ENCODE measurements at regions not wholly inside any gene's neighbourhood (a gene's known extent, or its start where the extent isn't known, plus 50 kb on each side); places are given as distances from the start of the nearest gene placed in this dataset.

- no peaks in the 10 kb centered on the region for H3K9me3 ChIP-seq (ENCODE audit: low read depth, low read length, poor library complexity, severe bottlenecking)
- intact Hi-C loops (cut with micrococcal nuclease; ENCODE audit: unreplicated experiment) = no loop called here
- no peaks in the 10 kb centered on the region for H3K4me1 ChIP-seq (ENCODE audit: insufficient read depth, low read length, poor library complexity, severe bottlenecking)
- no peak for DNase-seq (ENCODE audit: low spot score)
- H3K4me3 ChIP-seq (ENCODE audit: low read depth, low read length, poor library complexity, severe bottlenecking) = no peak overlapping the region
- no peak overlapping the region for H3K27ac ChIP-seq (ENCODE audit: low read depth, low read length, poor library complexity, severe bottlenecking)
- TF ChIP-seq, protein P1, sequence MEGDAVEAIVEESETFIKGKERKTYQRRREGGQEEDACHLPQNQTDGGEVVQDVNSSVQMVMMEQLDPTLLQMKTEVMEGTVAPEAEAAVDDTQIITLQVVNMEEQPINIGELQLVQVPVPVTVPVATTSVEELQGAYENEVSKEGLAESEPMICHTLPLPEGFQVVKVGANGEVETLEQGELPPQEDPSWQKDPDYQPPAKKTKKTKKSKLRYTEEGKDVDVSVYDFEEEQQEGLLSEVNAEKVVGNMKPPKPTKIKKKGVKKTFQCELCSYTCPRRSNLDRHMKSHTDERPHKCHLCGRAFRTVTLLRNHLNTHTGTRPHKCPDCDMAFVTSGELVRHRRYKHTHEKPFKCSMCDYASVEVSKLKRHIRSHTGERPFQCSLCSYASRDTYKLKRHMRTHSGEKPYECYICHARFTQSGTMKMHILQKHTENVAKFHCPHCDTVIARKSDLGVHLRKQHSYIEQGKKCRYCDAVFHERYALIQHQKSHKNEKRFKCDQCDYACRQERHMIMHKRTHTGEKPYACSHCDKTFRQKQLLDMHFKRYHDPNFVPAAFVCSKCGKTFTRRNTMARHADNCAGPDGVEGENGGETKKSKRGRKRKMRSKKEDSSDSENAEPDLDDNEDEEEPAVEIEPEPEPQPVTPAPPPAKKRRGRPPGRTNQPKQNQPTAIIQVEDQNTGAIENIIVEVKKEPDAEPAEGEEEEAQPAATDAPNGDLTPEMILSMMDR (conservative IDR thresholded peaks at IDR 0.05; ENCODE audit: low read depth, low read length) = no peak
- no peak for TF ChIP-seq EZH2 (IDR thresholded peaks at IDR 0.05; ENCODE audit: borderline replicate concordance, low read depth, low read length, poor library complexity, severe bottlenecking)
- CTCF ChIA-PET = no interaction called here
- BruUV-seq (replicated peaks) = no TSS peak
- H3K36me3 ChIP-seq (ENCODE audit: insufficient read depth, low read length, poor library complexity, severe bottlenecking) = no peaks in the 10 kb centered on the region
- POLR2A ChIA-PET (ENCODE audit: low non-redundant PET) = interaction anchor here (0.5 kb wide), 1 partner anchor 22 kb away, joined by 3 read pairs; no protein-coding TSS in a partner anchor
- H3K27me3 ChIP-seq (replicated peaks; ENCODE audit: insufficient read depth, low read depth, low read length, poor library complexity) = no peaks in the 10 kb centered on the region
Observed at GRCh38 chr7:98539865-98540264, 77.2 kb upstream of the NPTX2 start.

DNA sequence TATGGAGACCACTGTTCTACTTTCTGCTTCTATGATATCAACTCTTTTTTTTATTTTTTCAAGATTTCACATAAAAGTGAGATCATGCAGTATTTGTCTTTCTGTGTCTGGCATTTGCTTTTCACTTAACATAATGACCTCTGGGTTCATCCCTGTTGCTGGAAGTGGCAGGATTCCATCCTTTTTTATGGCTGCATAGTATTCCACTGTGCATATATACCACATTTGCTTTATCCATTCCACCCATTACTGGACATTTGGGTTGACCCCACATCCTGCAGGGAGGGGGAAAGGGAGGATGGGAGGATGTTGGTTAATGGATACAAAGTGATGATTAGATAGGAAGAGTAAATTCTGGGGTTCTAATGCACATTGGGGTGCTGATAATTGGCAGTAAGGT, 80.3 kb upstream of the NPTX2 start:
- intact Hi-C loops (cut with micrococcal nuclease; ENCODE audit: unreplicated experiment) = no loop called here
- POLR2A ChIA-PET (ENCODE audit: low non-redundant PET) = no interaction called here
- Histone ChIP-seq H3K27me3 (replicated peaks; ENCODE audit: insufficient read depth, low read depth, low read length, poor library complexity) (no peaks in the 10 kb centered on the region), H3K4me1 (ENCODE audit: insufficient read depth, low read length, poor library complexity, severe bottlenecking) (no peaks in the 10 kb centered on the region), H3K4me3 (ENCODE audit: low read depth, low read length, poor library complexity, severe bottlenecking) (no peak overlapping the region), H3K9me3 (ENCODE audit: low read depth, low read length, poor library complexity, severe bottlenecking) (no peaks in the 10 kb centered on the region), H3K36me3 (ENCODE audit: insufficient read depth, low read length, poor library complexity, severe bottlenecking) (no peaks in the 10 kb centered on the region), H3K27ac (ENCODE audit: low read depth, low read length, poor library complexity, severe bottlenecking) (no peak overlapping the region)
- BruUV-seq (replicated peaks) = no TSS peak
- TF ChIP-seq EZH2 (IDR thresholded peaks at IDR 0.05; ENCODE audit: borderline replicate concordance, low read depth, low read length, poor library complexity, severe bottlenecking) = no peak
- TF ChIP-seq, protein P1 (conservative IDR thresholded peaks at IDR 0.05; ENCODE audit: low read depth, low read length) = no peak
- CTCF ChIA-PET = no interaction called here
- DNase-seq (ENCODE audit: low spot score) = no peak

DNA sequence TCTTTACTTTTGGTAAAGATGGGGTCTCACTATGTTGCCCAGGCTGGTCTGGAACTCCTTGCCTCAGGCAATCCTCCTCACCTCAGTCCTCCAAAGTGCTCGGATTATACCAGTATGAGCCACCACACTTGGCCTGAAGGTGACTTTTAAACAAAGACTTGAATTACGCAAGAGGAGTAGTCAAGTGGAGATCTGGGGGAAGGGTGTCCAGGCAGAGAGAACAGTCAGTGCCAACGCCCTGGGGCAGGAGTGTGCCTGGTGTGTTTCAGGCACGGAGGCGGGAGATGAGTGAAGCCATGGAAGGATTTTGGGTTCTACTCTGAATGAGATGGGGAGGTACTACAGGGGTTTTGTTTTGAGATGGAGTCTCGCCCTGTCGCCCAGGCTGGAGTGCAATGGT, 82.6 kb upstream of the NPTX2 start:
- no peak overlapping the region for H3K27ac ChIP-seq (ENCODE audit: low read depth, low read length, poor library complexity, severe bottlenecking)
- TF ChIP-seq, protein P1 (conservative IDR thresholded peaks at IDR 0.05; ENCODE audit: low read depth, low read length) = no peak
- TF ChIP-seq EZH2 (IDR thresholded peaks at IDR 0.05; ENCODE audit: borderline replicate concordance, low read depth, low read length, poor library complexity, severe bottlenecking) = no peak
- H3K4me3 ChIP-seq (ENCODE audit: low read depth, low read length, poor library complexity, severe bottlenecking) = no peak overlapping the region
- BruUV-seq (replicated peaks) = no TSS peak
- ChIA-PET CTCF (interaction anchor here (0.5 kb wide), 1 partner anchor 155 kb away, joined by 3 read pairs; no protein-coding TSS in a partner anchor), POLR2A (ENCODE audit: low non-redundant PET) (no interaction called here)
- no peak for DNase-seq (ENCODE audit: low spot score)
- no peaks in the 10 kb centered on the region for H3K4me1 ChIP-seq (ENCODE audit: insufficient read depth, low read length, poor library complexity, severe bottlenecking)
- intact Hi-C loops (cut with micrococcal nuclease; ENCODE audit: unreplicated experiment) = no loop called here
- H3K9me3 ChIP-seq (ENCODE audit: low read depth, low read length, poor library complexity, severe bottlenecking) = no peaks in the 10 kb centered on the region
- H3K27me3 ChIP-seq (replicated peaks; ENCODE audit: insufficient read depth, low read depth, low read length, poor library complexity) = no peaks in the 10 kb centered on the region
- no peaks in the 10 kb centered on the region for H3K36me3 ChIP-seq (ENCODE audit: insufficient read depth, low read length, poor library complexity, severe bottlenecking)

Data from A673 (cell line).